ENCODE measurements at regions not wholly inside any gene's neighbourhood (a gene's known extent, or its start where the extent isn't known, plus 50 kb on each side); places are given as distances from the start of the nearest gene placed in this dataset.

DNA sequence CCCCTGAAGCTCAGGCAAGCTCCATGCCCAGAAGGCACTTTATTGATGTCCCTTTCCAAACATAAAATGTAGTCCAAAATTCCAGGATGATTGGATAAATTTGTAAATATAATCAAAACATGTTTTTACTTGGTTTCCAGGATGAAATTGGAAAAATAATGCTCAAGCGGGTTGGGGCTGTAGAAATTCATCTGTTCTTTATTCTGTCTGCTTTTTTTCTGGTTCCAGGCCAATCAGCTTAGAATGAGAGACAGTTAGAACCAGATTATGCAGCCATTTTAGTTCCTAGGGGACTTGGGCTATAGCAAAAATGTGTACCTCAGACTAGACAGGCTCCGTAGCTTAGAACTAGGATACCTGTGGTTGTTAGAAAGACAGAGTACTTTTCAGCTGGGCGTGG lies 450.8 kb downstream of the MCTP2 start:
- no peak for DNase-seq (ENCODE audit: low read depth)

GRCh38 chr15:94683902-94684301 lies 452.5 kb downstream of the MCTP2 start:
- DNase-seq (ENCODE audit: low read depth): no peak

DNA sequence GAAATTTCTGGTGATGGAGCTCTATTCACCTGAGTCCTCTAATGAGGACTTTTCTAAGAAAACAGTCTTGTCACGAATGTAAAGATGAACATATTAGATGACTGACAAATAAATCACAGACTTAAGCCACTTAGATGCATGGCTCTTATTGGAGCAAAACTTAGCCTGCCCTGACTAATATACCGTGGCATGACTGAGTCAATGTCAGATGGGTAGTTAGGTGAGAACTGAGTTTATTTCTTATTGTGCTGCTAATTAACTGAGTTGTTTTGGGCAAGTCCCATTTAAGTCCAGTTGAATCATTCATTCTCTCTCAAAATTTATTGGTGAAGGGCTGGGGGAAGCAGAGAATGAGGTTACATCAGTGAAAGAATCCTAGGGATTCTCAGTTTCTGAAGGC lies 459.8 kb downstream of the MCTP2 start:
- no peak for DNase-seq (ENCODE audit: low read depth)

- no peak for DNase-seq (ENCODE audit: low read depth)
Measured at GRCh38 chr15:94692710-94693109, 461.3 kb downstream of the MCTP2 start.

DNA sequence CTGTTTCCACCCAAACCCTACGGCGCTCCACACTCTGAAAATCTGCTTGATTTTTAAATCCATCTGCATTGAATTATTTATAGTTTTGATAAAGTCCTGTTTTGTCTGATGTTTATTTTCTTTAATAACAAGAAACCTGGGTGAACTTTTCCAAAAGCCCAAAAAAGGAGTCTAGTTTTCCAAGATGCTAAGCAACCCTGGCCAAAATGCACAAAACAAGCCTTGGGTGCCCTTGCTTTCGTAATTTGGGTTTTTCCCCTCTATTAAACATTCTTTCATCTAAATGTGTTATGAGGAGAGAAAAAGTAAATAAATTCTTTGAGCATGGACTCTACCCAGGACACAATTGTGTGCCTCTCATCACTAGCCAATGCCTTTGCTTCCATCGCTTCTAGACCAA lies 468.9 kb downstream of the MCTP2 start:
- no peak for DNase-seq (ENCODE audit: low read depth)

DNA sequence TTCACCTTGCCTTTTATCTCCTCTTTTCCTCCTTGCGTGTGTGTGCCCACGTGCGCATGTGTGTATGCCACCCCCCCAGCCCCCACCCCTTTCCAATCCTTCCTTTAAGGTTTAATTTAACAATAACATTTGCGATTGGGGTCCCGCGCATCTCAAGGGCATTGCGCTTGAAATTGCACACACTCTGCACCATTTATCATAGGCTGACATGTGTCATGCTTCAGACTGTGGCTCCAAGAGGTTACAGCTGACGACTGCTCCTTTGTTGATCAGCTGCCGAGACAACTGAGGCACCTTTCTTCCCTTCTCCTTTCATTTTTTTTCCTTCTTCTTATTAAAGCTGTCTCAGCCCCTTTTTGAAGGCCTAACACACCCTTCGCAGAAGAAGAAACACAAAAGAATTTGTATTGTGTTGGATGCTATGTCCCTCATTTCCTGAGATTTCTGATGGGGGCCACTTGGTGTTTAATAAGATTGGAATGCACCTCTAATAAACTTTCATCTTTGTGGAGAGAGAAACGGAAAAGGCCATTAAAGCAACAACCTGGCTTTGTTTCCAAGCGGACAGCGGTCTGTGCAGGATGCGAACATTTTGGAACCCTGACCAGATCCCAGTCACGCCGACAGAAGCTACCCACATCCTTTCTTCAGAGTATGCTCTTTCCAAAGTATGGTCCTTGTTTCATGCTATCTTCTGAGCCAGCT lies 470.1 kb downstream of the MCTP2 start:
- no peak for DNase-seq (ENCODE audit: low read depth)

GRCh38 chr15:94703596-94703995 lies 472.2 kb downstream of the MCTP2 start:
- DNase-seq (ENCODE audit: low read depth): no peak

DNA sequence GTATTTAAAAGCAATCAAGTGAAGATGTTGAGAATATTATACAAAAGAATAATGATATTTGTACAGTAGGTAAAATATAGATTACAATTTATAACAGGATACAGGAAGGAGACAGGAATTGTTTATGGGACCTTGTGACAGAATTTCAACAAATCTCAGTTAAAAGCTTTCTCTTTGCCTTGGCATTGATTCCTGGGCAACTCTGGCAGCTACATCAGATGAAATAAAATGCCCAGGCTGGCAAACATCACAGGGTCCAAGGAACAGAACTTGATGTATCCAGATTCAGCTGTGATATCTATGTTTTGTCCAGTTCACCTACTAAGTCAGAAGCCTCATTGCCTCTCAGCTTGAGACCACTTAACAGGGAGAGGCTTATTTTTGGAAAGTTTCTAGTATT lies 473.1 kb downstream of the MCTP2 start:
- DNase-seq (ENCODE audit: low read depth): no peak

GRCh38 chr15:94704946-94705345 lies 473.6 kb downstream of the MCTP2 start:
- DNase-seq (ENCODE audit: low read depth): no peak

GRCh38 chr15:94709319-94709718 lies 478.0 kb downstream of the MCTP2 start:
- no peak for DNase-seq (ENCODE audit: low read depth)

DNA sequence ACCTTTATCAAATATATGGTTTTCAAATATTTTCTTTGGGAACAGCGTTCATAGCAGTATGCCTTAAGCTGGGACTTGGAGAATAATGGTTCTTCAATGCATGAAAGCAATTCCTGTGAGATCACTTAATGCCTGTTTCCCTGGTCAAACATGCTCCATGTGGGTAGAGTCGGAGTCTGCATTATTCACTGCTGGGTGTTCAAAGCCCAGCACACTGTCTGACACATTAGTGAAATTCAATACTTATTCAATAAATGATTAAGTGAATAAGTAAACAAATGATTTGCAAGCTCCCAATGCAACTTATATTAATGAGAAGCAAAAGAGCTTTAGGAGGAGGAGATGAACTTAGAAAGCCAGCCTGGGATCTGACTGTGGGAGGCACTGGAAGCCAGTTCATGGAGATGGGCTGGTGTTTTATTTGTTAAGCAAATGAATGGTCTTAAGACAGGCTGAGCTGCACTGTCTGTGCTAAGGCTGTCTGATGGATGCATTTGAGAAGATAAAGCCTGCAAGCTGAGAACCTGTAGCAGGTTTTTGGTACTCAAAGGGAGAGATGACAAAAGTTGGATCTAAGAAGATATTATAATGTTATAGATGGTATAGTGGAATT lies 490.8 kb downstream of the MCTP2 start:
- DNase-seq (ENCODE audit: low read depth): no peak

DNA sequence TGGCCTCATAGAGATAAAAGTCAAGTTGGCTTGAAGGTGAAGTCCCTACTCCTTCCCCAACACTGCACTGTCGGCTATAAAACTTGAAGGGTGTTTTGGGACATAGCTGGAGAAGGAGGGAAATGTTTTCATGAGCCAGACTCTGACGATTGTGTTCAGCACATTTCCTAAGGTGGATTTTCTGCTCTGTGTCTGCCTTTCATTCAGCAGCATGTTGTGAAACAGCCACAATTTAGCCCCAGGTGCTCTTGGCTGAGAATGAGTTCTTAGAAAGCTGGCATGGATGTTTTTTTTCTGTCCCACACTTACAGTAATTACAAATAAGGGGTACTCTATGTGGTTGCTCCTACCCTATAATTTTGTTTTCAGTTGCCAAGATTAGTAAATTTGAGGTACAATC lies 492.4 kb downstream of the MCTP2 start:
- DNase-seq (ENCODE audit: low read depth): no peak

DNA sequence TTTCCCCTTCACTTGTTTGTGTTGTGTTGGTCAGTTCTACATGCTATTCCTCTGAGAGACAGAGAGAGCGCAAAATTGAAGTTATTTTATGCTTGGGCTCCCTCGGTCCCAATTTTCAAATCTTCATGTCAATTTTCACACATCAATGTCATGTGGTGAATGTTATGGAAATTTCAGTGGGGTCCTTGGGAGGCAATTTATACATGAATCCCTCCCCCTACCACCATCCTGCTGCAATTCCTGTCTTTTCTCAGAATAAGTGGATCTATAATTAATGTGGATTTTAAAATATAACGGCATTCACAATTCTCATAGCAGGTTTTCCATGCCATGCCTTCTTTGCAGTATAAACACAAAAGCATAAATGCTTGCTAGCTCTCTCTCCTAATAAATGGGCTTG lies 499.9 kb downstream of the MCTP2 start:
- DNase-seq (ENCODE audit: low read depth): no peak

GRCh38 chr15:94734460-94734859 lies 503.1 kb downstream of the MCTP2 start:
- DNase-seq (ENCODE audit: low read depth): no peak

DNA sequence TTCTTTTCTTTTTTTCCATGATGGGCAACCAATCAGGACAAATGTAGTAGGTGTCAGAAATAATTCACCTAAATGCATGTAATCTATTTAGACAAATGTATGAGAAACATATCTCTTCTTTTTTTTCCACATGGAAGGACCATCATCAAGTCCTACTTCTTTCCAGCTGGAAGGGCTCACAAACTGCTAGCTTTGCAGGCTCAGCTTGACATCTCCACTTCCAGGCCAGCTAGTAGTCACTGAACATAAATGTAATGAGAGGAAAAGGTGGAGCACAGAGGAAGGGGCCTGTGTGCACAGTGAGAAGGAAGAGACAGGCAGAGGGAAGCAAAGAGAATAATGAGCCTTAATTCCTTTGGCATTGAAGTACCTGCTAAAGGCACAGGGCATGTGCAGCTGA lies 504.9 kb downstream of the MCTP2 start:
- DNase-seq (ENCODE audit: low read depth): no peak

- DNase-seq (ENCODE audit: low read depth): no peak
Measured at GRCh38 chr15:94739639-94740038, 508.3 kb downstream of the MCTP2 start.

GRCh38 chr15:94740469-94740868 lies 509.1 kb downstream of the MCTP2 start:
- no peak for DNase-seq (ENCODE audit: low read depth)

- DNase-seq (ENCODE audit: low read depth): no peak
Measured at GRCh38 chr15:94743668-94744067, 512.3 kb downstream of the MCTP2 start.

- no peak for DNase-seq (ENCODE audit: low read depth)
Measured at GRCh38 chr15:94744080-94744793, 512.9 kb downstream of the MCTP2 start.

- DNase-seq (ENCODE audit: low read depth): no peak
Measured at GRCh38 chr15:94745371-94745770, 514.0 kb downstream of the MCTP2 start.

DNA sequence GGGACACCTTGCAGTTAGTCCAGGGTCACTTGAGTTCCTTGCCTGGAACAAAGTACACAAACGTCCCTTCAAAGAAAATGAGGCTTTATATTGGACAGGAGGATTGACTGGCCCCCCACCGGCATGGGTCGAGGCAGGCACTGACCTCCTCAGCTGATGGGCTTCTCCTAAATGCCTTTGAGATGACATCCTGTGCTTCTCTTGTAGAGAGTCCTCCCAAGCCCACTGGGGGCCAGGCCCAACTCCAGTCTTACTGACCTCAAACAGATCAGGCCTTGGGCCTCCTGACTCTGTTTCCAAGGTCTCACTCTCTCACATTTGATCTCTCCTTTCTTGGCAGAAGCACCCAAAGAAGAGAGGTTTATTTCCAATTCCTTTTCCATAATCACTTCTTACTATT lies 516.1 kb downstream of the MCTP2 start:
- no peak for DNase-seq (ENCODE audit: low read depth)

DNA sequence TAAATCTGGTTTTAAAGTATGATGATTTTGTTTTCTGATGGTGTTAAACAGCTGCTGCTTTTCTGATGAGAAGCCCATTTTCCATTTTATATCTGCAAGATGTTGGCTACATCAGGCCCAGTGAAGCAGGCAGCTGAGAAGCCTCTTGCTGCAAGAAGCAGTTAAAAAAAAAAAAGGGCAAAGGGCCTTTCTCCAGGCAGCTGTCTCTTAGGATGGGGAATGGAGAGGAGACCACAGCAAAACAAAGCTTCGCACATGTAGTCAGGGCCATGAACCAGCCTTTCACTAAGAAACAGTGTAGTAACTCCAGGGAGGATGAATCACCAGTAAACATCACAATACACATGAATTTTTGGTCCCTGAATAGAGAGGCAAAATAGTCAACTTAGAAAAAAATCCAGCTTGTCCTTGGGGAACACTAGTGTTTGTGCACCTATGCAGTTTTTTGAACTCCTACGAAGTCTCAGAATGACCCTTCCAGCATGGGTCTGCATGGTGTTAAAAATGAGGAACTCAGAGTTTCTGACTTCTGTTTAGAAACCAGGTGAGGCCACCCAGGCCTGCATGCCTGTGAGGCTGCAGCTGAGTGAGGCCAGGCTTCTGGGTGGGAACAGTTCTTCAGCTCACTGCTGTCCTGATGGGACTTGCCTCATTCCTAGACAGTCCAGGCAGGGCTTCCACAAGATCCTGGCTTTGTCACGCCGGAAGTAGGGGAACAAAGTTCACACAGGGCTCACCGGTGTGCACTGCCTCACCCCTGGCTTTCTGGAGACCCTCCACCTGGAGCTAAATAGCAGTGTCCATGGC lies 518.7 kb downstream of the MCTP2 start:
- DNase-seq (ENCODE audit: low read depth): no peak

GRCh38 chr15:94760348-94760747 lies 529.0 kb downstream of the MCTP2 start:
- no peak for DNase-seq (ENCODE audit: low read depth)
